ENCODE measurements at regions not wholly inside any gene's neighbourhood (a gene's known extent, or its start where the extent isn't known, plus 50 kb on each side); places are given as distances from the start of the nearest gene placed in this dataset.

DNA sequence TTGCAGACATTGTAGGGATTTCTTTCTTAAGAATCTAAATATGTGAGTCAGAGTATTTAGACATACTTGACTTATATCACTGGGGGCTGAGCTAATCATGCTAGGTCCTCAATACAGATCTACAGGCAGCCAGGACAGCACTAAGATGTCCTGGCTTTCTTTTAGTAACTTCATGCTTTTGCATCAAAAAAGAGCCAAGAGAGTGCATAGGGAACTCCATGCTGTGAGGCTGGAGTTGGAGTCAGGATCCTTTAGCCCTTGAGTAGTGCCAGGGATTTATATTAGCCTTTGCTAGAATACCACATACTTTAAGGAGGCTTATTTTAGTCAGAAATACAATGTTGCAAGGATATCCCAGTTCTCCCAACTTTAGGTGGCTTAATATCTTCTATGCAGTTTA, 289.7 kb downstream of the CCDC85A start:
- TF ChIP-seq POLR2A (IDR thresholded peaks at IDR 0.05) = no peak
- TF ChIP-seq, protein P1, sequence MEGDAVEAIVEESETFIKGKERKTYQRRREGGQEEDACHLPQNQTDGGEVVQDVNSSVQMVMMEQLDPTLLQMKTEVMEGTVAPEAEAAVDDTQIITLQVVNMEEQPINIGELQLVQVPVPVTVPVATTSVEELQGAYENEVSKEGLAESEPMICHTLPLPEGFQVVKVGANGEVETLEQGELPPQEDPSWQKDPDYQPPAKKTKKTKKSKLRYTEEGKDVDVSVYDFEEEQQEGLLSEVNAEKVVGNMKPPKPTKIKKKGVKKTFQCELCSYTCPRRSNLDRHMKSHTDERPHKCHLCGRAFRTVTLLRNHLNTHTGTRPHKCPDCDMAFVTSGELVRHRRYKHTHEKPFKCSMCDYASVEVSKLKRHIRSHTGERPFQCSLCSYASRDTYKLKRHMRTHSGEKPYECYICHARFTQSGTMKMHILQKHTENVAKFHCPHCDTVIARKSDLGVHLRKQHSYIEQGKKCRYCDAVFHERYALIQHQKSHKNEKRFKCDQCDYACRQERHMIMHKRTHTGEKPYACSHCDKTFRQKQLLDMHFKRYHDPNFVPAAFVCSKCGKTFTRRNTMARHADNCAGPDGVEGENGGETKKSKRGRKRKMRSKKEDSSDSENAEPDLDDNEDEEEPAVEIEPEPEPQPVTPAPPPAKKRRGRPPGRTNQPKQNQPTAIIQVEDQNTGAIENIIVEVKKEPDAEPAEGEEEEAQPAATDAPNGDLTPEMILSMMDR (IDR thresholded peaks at IDR 0.05) = no peak

All from esophagus squamous epithelium (tissue), 4 donors.